HG03045 (cell line): ENCODE measurements at regions not wholly inside any gene's neighbourhood (a gene's known extent, or its start where the extent isn't known, plus 50 kb on each side); places are given as distances from the start of the nearest gene placed in this dataset.

Source experiments
- ATAC-seq: cut with Tn5 transposase; IDR thresholded peaks from one replicate; pipeline ENCODE4 v1.9.1; 2021; ENCODE audit warnings: mild to moderate bottlenecking, moderate library complexity; ENCODE audit not compliant: unreplicated experiment

GRCh38 chr13:22082030-22082429 is 411.2 kb downstream of the FGF9 start:
- no peak for ATAC-seq

GRCh38 chr13:22082437-22083100 is 411.7 kb downstream of the FGF9 start:
- ATAC-seq: no peak

- no peak for ATAC-seq
These were observed 414.1 kb downstream of the FGF9 start for GRCh38 chr13:22085001-22085400.

- ATAC-seq: no peak
These were observed 415.9 kb downstream of the FGF9 start for GRCh38 chr13:22086597-22087330.

GRCh38 chr13:22090106-22090505 is 419.2 kb downstream of the FGF9 start:
- no peak for ATAC-seq

GRCh38 chr13:22091222-22091970 is 420.5 kb downstream of the FGF9 start:
- ATAC-seq: no peak

GRCh38 chr13:22091971-22092300 is 421.1 kb downstream of the FGF9 start:
- no peak for ATAC-seq

- no peak for ATAC-seq
These were observed 422.1 kb downstream of the FGF9 start for GRCh38 chr13:22092791-22093560.

- ATAC-seq: no peak
These were observed 424.9 kb downstream of the FGF9 start for GRCh38 chr13:22095794-22096193.

- ATAC-seq: no peak
These were observed 428.7 kb downstream of the FGF9 start for GRCh38 chr13:22099585-22099984.

- no peak for ATAC-seq
These were observed 431.4 kb downstream of the FGF9 start for GRCh38 chr13:22102271-22102670.

- ATAC-seq: no peak
These were observed 432.5 kb downstream of the FGF9 start for GRCh38 chr13:22103046-22104027.

GRCh38 chr13:22106058-22106457 is 435.2 kb downstream of the FGF9 start:
- no peak for ATAC-seq

GRCh38 chr13:22107549-22107948 is 436.7 kb downstream of the FGF9 start:
- ATAC-seq: no peak

GRCh38 chr13:22108283-22108942 is 437.5 kb downstream of the FGF9 start:
- ATAC-seq: no peak

- ATAC-seq: no peak
These were observed 438.1 kb downstream of the FGF9 start for GRCh38 chr13:22108979-22109378.

GRCh38 chr13:22110368-22110767 is 439.5 kb downstream of the FGF9 start:
- ATAC-seq: no peak

- no peak for ATAC-seq
These were observed 440.4 kb downstream of the FGF9 start for GRCh38 chr13:22111152-22111783.

- ATAC-seq: no peak
These were observed 441.1 kb downstream of the FGF9 start for GRCh38 chr13:22111961-22112360.
